ENCODE measurements at regions not wholly inside any gene's neighbourhood (a gene's known extent, or its start where the extent isn't known, plus 50 kb on each side); places are given as distances from the start of the nearest gene placed in this dataset.

DNA sequence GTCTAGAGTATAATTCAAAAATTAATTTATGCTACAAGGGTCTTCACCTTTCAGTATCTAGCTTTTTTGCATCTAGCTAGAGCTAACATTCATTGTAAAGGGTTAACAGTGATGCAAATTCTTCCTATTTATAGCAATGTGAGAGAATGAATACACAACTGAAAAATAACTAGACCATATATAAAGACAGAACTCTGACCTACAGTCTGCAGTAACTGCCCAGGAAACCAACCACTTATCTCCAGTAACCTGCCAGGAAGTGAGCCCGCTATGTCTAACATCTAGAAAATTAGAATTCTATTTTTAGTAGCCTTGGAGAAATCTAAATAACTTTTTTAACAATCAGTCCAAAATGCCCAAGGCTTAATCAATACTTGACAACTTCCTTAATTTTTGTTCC, 1021.9 kb downstream of the LRFN5 start:
- H4K20me1 ChIP-seq (ENCODE audit: insufficient read depth, low read length): no peaks in the 10 kb centered on the region
- H2AFZ ChIP-seq (ENCODE audit: low read length): no peak overlapping the region
- H3K9me3 ChIP-seq (ENCODE audit: low read length): peaks cover 82% of the 10 kb centered on the region
- no peak for ATAC-seq
- 12% methylated on average over 1 of the region's 1 CpG for WGBS (ENCODE audit: low lambda C conversion rate)
- no peaks in the 10 kb centered on the region for H3K36me3 ChIP-seq (replicated peaks in 1 of 2; ENCODE audit: control insufficient read depth in 1 of 2, insufficient read depth in 2 of 2, low read length in 2 of 2)
- no peak for DNase-seq (ENCODE audit: low spot score)
- no peaks in the 10 kb centered on the region for H3K27me3 ChIP-seq (ENCODE audit: control insufficient read depth in 1 of 2, insufficient read depth in 2 of 2, low read length in 2 of 2)
- ChIA-PET POLR2A (no interaction called here), CTCF (ENCODE audit: low intra/inter-chr PET ratio, low total read pairs) (no interaction called here)
- TF ChIP-seq ZNF256 (CRISPR knock-in tag; conservative IDR thresholded peaks at IDR 0.05) (no peak), ZNF232 (CRISPR knock-in tag; IDR thresholded peaks at IDR 0.05; ENCODE audit: borderline replicate concordance) (no peak), NFIC (IDR thresholded peaks at IDR 0.05; ENCODE audit: low read length) (no peak), NFE2L2 (IDR thresholded peaks at IDR 0.05; ENCODE audit: low read length) (no peak), ZNF441 (CRISPR knock-in tag; IDR thresholded peaks at IDR 0.05; ENCODE audit: borderline replicate concordance) (no peak), ZNF577 (CRISPR knock-in tag; IDR thresholded peaks at IDR 0.05; ENCODE audit: borderline replicate concordance, low read depth) (no peak), ZFP36L2 (CRISPR knock-in tag; IDR thresholded peaks at IDR 0.05) (no peak), KLF9 (CRISPR knock-in tag; IDR thresholded peaks at IDR 0.05; ENCODE audit: low read depth) (no peak), YEATS2 (CRISPR knock-in tag; IDR thresholded peaks at IDR 0.05; ENCODE audit: borderline replicate concordance) (no peak), ETV5 (CRISPR knock-in tag; IDR thresholded peaks at IDR 0.05; ENCODE audit: borderline replicate concordance) (no peak), IKZF1 (IDR thresholded peaks at IDR 0.05) (no peak), POGZ (CRISPR knock-in tag; IDR thresholded peaks at IDR 0.05) (no peak), MAF1 (CRISPR knock-in tag; IDR thresholded peaks at IDR 0.05; ENCODE audit: borderline replicate concordance) (no peak)
- FAIRE-seq: no peak
- H3K79me2 ChIP-seq (ENCODE audit: insufficient read depth, low read length): no peaks in the 10 kb centered on the region
- no peak overlapping the region for H3K9ac ChIP-seq (ENCODE audit: insufficient read depth, low read depth, low read length)
- in situ Hi-C loops (cut with HindIII; ENCODE audit: extremely low pct_ligation_motif_present, low pct_unique_long_range_greater_than_20kb) (no loop called here), intact Hi-C loops (cut with micrococcal nuclease; ENCODE audit: unreplicated experiment) (no loop called here)
- no peak overlapping the region for H3K4me3 ChIP-seq (replicated peaks in 1 of 3; ENCODE audit: insufficient read depth in 1 of 3, low read depth in 2 of 3, low read length in 3 of 3)
- H3K4me1 ChIP-seq (ENCODE audit: insufficient read depth, low read length): no peaks in the 10 kb centered on the region
- no peak overlapping the region for H3K4me2 ChIP-seq (ENCODE audit: low read depth, low read length)
- H3K27ac ChIP-seq (ENCODE audit: extremely low read length, insufficient read depth, low read length): no peak overlapping the region
- BruUV-seq (replicated peaks): no TSS peak

DNA sequence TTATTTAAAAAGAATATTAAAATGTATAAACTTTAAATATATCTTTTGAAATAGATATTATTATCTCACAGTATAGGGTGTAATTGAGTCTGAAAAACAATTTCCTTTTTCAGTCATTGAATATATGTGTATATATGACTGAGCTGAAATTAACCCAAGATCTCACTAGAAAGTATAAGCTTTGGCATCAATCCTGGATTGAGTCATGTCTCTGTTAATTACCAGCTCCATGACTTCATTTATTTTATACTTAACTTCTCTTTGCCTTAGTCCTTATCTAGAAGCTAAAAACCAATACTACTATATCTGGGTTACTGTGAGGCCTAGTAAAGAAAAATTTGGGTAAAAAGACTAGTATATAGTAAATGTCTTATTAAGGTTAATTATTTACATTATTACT, 1020.3 kb downstream of the LRFN5 start:
- H3K27ac ChIP-seq (ENCODE audit: extremely low read length, insufficient read depth, low read length): no peak overlapping the region
- H3K4me3 ChIP-seq (replicated peaks in 1 of 3; ENCODE audit: insufficient read depth in 1 of 3, low read depth in 2 of 3, low read length in 3 of 3): no peak overlapping the region
- no TSS peak for BruUV-seq (replicated peaks)
- no peak for FAIRE-seq
- DNase-seq (ENCODE audit: low spot score): no peak
- no peaks in the 10 kb centered on the region for H3K4me1 ChIP-seq (ENCODE audit: insufficient read depth, low read length)
- peaks cover 86% of the 10 kb centered on the region for H3K9me3 ChIP-seq (ENCODE audit: low read length)
- in situ Hi-C loops (cut with HindIII; ENCODE audit: extremely low pct_ligation_motif_present, low pct_unique_long_range_greater_than_20kb) (no loop called here), intact Hi-C loops (cut with micrococcal nuclease; ENCODE audit: unreplicated experiment) (no loop called here)
- no peak overlapping the region for H3K4me2 ChIP-seq (ENCODE audit: low read depth, low read length)
- no peaks in the 10 kb centered on the region for H3K36me3 ChIP-seq (replicated peaks in 1 of 2; ENCODE audit: control insufficient read depth in 1 of 2, insufficient read depth in 2 of 2, low read length in 2 of 2)
- H2AFZ ChIP-seq (ENCODE audit: low read length): no peak overlapping the region
- ChIA-PET POLR2A (no interaction called here), CTCF (ENCODE audit: low intra/inter-chr PET ratio, low total read pairs) (no interaction called here)
- H3K27me3 ChIP-seq (ENCODE audit: control insufficient read depth in 1 of 2, insufficient read depth in 2 of 2, low read length in 2 of 2): no peaks in the 10 kb centered on the region
- ATAC-seq: no peak
- H3K79me2 ChIP-seq (ENCODE audit: insufficient read depth, low read length): no peaks in the 10 kb centered on the region
- H4K20me1 ChIP-seq (ENCODE audit: insufficient read depth, low read length): no peaks in the 10 kb centered on the region
- H3K9ac ChIP-seq (ENCODE audit: insufficient read depth, low read depth, low read length): no peak overlapping the region
- TF ChIP-seq TAF1 (CRISPR knock-in tag; IDR thresholded peaks at IDR 0.05) (no peak), SOX5 (CRISPR knock-in tag; IDR thresholded peaks at IDR 0.05; ENCODE audit: borderline replicate concordance) (no peak), JDP2 (CRISPR knock-in tag; IDR thresholded peaks at IDR 0.05; ENCODE audit: borderline replicate concordance) (no peak), NR2F1 (CRISPR knock-in tag; IDR thresholded peaks at IDR 0.05) (no peak), NRL (CRISPR knock-in tag; IDR thresholded peaks at IDR 0.05; ENCODE audit: borderline replicate concordance) (no peak), ZNF660 (CRISPR knock-in tag; IDR thresholded peaks at IDR 0.05; ENCODE audit: borderline replicate concordance, low read depth) (no peak), ZNF616 (CRISPR knock-in tag; IDR thresholded peaks at IDR 0.05; ENCODE audit: low read depth) (no peak), YEATS2 (CRISPR knock-in tag; IDR thresholded peaks at IDR 0.05; ENCODE audit: borderline replicate concordance) (no peak), CBFB (CRISPR knock-in tag; IDR thresholded peaks at IDR 0.05) (no peak), ZNF577 (CRISPR knock-in tag; IDR thresholded peaks at IDR 0.05; ENCODE audit: borderline replicate concordance, low read depth) (no peak), KAT7 (CRISPR knock-in tag; IDR thresholded peaks at IDR 0.05; ENCODE audit: borderline replicate concordance) (no peak), MYC (CRISPR knock-in tag; IDR thresholded peaks at IDR 0.05; ENCODE audit: borderline replicate concordance) (no peak), NR3C1 (CRISPR knock-in tag; IDR thresholded peaks at IDR 0.05) (no peak)
- TF ChIP-seq, protein P1, sequence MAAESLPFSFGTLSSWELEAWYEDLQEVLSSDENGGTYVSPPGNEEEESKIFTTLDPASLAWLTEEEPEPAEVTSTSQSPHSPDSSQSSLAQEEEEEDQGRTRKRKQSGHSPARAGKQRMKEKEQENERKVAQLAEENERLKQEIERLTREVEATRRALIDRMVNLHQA (CRISPR knock-in tag; IDR thresholded peaks at IDR 0.05): no peak
